NCI-H82 (cell line): ENCODE measurements at regions not wholly inside any gene's neighbourhood (a gene's known extent, or its start where the extent isn't known, plus 50 kb on each side); places are given as distances from the start of the nearest gene placed in this dataset.
A peak's percentile ranks its signal among the peaks of the same experiment; 100 is the strongest.

ENCODE experiments used
- DNase-seq: peaks from one replicate; lab custom pipeline; 2025; lab: John Stamatoyannopoulos, UW

DNA sequence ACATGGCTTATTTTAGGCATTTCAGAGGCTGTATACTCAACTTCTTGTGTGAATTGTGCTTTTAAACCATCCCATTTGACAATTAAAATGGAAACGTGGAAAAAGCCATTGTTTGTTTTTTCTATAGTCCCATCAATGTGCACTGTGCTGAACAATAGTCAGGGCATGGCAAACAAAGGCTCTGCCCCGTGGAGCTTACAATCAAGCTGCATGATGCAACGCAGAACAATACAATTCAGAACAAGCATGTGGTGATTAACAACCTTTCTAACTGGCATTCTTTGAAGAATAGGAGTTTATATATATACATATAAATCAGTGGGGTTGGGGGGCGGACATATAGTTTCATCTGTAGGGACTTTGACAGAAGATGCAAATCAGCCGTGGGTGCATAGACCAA lies 2125.4 kb upstream of the WWC1 start:
- no peak for DNase-seq

DNA sequence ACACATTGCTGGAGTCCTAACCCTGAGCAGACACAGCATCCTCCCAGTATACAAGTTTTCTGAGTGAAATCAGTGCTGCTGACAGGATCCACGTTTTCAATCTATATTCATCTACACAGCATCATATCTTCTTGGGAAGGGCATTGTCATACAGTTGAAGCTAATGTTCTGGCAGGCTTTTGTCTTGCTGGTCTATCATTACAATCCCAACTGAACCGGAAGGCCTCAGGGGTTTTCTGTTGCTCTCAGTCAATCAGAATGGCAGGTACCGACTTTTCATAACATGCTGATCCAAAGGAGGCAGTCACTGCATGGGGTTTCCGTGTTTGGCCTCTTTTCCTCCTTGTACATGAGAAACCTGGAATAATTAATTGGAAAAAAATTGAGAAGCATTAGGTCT lies 2118.8 kb upstream of the WWC1 start:
- DNase-seq: no peak

GRCh38 chr5:166178411-166179080 lies 2112.9 kb upstream of the WWC1 start:
- DNase-seq: no peak

DNA sequence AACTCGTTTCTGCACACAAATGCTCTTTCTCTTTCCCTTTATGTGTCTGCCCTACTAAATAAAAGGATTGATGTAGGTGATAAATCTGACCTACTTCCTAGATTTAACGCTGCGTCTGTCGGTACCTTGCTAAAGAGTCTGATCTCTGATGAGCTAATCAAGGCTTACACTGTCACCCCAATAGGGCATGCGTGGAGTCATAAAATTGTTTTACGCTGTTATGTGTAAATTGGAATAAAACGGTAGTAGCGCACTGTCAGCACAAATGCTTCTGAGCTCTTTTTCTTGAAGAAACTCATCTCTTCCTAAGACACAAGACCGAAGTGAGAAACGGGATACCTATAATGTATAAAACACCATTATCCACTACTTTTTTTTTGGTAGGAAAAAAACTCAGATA lies 2106.3 kb upstream of the WWC1 start:
- no peak for DNase-seq

- no peak for DNase-seq
Measured at GRCh38 chr5:166188501-166189325, 2102.7 kb upstream of the WWC1 start.

- DNase-seq: no peak
Measured at GRCh38 chr5:166192696-166193095, 2098.7 kb upstream of the WWC1 start.

GRCh38 chr5:166195981-166196380 lies 2095.5 kb upstream of the WWC1 start:
- DNase-seq: no peak

DNA sequence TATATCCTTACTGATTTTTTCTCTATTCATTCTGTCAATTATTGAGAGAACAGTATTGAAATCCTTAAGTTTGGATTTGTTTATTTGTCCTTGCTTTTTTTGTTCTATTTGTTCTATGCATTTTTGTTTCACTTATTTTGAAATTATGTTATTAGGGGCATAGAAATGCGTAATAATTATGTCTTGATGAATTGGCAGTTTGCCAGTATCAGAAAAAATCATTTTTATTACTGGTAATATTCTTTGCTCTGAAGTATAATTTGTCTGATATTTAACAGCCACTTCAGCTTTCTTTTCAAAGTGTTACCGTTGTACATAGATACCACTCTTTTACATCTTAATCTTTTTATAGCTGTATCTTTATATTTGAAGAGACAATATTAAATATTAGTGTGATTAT lies 2090.9 kb upstream of the WWC1 start:
- DNase-seq: no peak

- DNase-seq: no peak
Measured at GRCh38 chr5:166211640-166212039, 2079.8 kb upstream of the WWC1 start.

- DNase-seq: no peak
Measured at GRCh38 chr5:166236327-166236726, 2055.1 kb upstream of the WWC1 start.

DNA sequence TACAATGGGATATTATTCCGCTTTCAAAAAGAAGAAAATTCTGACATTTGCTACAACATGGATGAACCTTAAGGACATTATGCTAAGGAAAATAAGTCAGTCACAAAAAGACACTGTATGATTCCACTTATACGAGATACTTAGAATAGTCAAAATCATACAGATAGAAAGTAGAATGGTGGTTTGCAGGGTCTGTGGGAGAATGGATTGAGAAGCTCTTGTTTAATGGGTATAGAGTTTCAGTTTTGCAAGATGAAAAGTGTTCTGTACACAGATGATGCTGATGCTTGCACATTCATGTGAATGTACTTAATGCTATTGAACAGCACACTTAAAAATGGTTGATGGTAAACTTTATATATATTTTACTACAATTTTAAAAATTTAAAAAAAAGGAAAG lies 2050.7 kb upstream of the WWC1 start:
- DNase-seq: no peak

DNA sequence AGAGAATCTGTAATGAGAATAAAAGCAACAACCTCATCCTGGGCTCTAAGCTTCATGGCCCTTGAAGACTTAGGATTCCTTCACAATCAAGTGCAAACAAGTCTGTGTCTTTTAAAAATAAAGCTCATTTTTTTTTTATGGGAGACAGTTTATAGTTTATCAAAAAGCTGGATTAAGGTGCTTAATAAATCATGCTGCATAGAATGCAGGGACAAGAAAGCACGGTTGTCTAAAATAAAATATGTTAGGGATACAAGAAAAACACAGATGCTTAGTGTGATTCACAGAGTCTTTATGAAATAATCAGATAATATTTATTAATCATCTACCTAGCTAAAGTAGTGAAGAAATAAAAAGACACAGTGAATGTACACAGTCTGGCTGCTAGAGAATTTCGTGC lies 2045.9 kb upstream of the WWC1 start:
- DNase-seq: no peak

GRCh38 chr5:166251786-166252185 lies 2039.7 kb upstream of the WWC1 start:
- no peak for DNase-seq

GRCh38 chr5:166257661-166258060 lies 2033.8 kb upstream of the WWC1 start:
- DNase-seq: no peak

GRCh38 chr5:166262395-166262794 lies 2029.0 kb upstream of the WWC1 start:
- no peak for DNase-seq

GRCh38 chr5:166267907-166268306 lies 2023.5 kb upstream of the WWC1 start:
- DNase-seq: no peak

- DNase-seq: no peak
Measured at GRCh38 chr5:166270712-166271111, 2020.7 kb upstream of the WWC1 start.

GRCh38 chr5:166276006-166276405 lies 2015.4 kb upstream of the WWC1 start:
- DNase-seq: no peak

GRCh38 chr5:166279828-166280227 lies 2011.6 kb upstream of the WWC1 start:
- no peak for DNase-seq

DNA sequence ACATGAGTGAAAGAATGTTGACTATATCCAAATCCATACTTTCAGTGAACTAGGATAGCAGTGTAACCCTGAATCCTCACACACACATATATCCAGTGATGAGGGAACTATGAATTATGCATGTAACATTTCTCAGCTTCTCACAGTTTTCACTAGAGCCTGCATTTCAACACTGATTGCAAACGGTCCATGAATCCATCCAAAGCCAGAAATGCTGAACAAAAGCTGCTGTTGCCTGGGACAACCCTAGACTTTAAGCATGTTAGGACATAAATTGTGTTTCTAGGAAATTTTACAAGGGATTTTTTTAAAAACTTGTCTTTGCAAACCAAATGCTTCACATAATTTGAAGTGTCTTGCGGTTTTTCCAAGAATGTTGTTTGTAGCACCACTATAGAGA lies 2010.0 kb upstream of the WWC1 start:
- no peak for DNase-seq

DNA sequence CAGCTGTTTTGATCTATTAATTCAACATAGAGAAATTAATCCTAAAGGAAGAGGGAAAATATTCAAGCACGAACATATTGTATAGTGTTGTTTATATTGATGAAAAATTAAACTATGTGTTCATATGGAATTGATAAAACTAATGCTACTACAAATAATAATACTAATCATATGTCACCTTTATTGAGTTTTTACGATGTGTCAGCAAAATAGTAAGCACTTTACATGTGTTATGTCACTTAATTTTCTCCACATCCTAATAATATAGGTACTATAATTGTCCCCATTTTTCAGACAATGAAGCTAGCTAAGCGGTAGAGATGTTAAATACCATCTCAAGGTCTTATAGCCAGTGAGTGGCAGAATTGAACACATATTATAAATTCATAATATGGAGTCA lies 2008.5 kb upstream of the WWC1 start:
- no peak for DNase-seq

GRCh38 chr5:166285361-166285760 lies 2006.1 kb upstream of the WWC1 start:
- peak; percentile 5 for DNase-seq

DNA sequence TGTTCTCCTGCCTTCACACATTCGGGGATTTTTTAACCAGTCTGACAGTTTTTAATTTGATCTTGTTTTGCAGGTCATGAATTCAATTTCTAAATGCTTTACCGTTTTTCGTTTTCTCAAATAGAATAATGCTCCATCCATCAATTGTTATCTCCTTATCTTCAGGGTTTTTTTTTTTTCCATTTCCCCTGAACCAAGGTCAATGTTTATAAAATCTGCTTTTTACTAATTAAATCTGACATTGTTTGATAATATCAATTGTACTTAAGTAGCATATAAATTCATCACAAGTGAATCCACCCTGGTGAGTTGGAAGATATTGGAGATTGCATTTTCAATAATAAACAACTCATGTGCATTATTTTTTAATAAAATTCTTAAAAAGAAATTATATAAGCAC lies 2004.6 kb upstream of the WWC1 start:
- no peak for DNase-seq

DNA sequence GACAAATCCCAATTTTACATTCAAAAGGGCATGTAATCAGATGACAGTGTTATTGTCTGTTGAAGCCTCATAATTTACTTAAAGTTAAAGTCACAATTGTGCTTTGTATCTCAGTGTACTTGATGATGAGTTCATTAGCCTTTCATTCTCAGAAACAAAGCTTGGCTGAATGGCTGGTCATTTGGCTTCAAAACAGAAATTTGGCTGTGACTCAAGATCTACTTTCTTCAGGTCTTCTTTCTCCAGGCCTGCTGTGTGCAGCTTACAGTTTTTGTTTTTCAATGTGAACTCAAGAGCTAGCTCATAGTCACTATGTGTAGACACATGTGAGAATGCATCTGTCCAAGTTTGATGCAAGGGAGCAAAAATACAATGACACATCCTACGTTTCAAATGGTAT lies 2003.6 kb upstream of the WWC1 start:
- no peak for DNase-seq
